ENCODE measurements at regions not wholly inside any gene's neighbourhood (a gene's known extent, or its start where the extent isn't known, plus 50 kb on each side); places are given as distances from the start of the nearest gene placed in this dataset.
"Not testable (repeated sequence)": the region's sequence is repeated elsewhere in the genome, so short reads cannot be mapped to it uniquely, and the experiment has no call there.

DNA sequence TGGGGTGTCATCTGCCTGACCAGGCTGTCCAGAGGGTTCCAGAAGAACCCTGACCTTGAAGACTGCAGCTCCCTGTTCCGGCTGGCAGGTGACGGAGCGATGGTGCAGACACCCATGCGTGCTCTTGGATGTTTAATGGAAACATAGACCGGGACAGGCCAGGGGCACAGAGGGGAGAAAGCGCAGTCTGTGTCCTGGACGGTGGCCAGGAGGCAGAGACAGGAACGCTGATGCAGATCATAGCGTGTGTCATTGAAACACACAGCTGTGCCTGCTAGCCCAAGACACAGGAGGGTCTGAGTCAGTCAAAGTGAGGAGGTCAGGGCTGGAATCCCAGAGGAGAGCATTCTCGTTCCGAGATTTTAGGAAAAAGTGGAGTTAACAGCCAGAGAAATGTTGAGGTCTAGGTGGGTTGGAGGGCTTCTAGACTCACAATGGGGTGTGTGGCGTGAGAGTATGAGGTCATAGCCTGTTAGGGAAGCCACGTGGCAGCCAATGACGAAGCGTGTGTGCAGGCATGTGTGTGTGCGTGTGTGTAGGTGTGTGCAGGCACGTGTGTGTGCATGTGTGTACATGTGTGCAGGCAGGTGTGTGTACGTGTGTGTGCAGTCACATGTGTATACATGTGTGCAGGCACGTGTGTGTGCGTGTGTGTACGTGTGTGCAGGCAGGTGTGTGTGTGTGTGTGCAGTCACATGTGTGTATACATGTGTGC, 167.0 kb downstream of the ERMARD start:
- Histone ChIP-seq H3K4me3 (no peak overlapping the region), H3K9me3 (no peaks in the 10 kb centered on the region), H3K27ac (no peak overlapping the region), H3K27me3 (no peaks in the 10 kb centered on the region), H3K4me1 (peaks cover 11% of the 10 kb centered on the region), H3K36me3 (replicated peaks in 1 of 2; ENCODE audit: insufficient read depth in 1 of 2, low read depth in 2 of 2) (no peaks in the 10 kb centered on the region)
- TF ChIP-seq, protein P1, sequence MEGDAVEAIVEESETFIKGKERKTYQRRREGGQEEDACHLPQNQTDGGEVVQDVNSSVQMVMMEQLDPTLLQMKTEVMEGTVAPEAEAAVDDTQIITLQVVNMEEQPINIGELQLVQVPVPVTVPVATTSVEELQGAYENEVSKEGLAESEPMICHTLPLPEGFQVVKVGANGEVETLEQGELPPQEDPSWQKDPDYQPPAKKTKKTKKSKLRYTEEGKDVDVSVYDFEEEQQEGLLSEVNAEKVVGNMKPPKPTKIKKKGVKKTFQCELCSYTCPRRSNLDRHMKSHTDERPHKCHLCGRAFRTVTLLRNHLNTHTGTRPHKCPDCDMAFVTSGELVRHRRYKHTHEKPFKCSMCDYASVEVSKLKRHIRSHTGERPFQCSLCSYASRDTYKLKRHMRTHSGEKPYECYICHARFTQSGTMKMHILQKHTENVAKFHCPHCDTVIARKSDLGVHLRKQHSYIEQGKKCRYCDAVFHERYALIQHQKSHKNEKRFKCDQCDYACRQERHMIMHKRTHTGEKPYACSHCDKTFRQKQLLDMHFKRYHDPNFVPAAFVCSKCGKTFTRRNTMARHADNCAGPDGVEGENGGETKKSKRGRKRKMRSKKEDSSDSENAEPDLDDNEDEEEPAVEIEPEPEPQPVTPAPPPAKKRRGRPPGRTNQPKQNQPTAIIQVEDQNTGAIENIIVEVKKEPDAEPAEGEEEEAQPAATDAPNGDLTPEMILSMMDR (IDR thresholded peaks at IDR 0.05) = no peak
- TF ChIP-seq POLR2A (IDR thresholded peaks at IDR 0.05) = no peak
- ATAC-seq (no peak), DNase-seq (no peak)
- intact Hi-C loops (cut with DNase I) = no loop called here
- WGBS, 2 donors = 73 to 74% methylated on average over 21 of the region's 21 CpGs

DNA sequence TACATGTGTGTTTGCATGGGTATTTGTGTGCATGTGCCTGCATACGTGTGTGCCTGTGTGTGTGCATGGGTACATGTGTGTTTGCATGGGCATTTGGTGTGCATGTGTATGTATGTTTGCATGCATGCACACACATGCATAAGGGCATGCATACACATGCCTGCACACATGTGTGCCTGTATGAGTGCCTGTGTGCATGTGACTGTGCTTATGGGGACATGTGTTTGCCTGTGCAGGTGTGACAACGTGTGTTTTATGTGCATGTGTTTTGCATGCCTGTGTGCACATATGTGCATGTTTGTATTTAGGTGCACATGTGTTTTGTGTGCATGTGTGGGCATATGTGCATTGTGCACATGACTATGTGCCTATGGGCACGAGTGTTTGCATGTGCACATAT, 165.7 kb downstream of the ERMARD start:
- DNase-seq = no peak
- no peak for ATAC-seq

DNA sequence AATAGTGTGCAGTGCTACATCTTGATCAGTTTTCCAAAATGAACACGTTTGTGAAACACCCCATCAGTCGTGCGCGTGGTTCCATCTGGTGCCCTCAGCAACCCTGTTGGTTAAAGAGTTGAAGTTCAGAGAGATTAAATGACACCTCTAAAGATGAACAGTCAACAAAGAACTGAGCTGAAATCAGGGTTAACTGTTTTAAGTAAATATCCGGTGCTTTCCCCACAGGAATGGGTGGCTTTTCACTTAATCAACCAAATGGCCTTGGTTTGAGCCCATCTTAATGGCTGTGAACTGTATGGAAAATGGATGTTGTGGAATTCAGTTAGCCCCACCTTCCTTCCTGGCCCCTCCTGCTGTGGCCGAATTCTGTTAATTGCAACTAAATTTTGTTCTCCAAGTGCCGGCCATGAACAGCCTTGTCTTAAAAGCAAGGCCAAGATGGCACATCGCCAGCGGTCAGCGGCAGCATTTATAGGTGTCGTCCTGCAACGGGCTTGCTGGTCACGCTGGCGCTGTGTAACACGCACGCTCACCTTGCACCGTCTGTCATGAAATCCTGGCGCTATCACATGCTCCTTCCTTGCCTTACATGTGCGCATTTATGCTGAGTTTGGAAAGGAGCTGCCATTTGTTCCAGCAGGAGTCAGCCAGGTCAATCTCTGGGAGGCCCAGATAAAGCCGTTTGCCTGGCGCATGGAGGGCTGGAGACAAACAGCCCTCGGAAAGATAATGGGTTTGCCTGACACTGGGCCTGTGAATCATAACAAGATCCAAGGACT, 164.5 kb downstream of the ERMARD start:
- intact Hi-C loops (cut with DNase I) = no loop called here
- H3K4me3 ChIP-seq = no peak overlapping the region
- H3K36me3 ChIP-seq (replicated peaks in 1 of 2; ENCODE audit: insufficient read depth in 1 of 2, low read depth in 2 of 2) = no peaks in the 10 kb centered on the region
- H3K27me3 ChIP-seq = no peaks in the 10 kb centered on the region
- no peaks in the 10 kb centered on the region for H3K9me3 ChIP-seq
- DNase-seq = no peak
- ATAC-seq = peak; percentile 24
- no peaks in the 10 kb centered on the region for H3K4me1 ChIP-seq
- 69 to 70% methylated on average over 20 to 22 of the region's 22 CpGs for WGBS, 2 donors
- H3K27ac ChIP-seq = no peak overlapping the region
- TF ChIP-seq, protein P1 (IDR thresholded peaks at IDR 0.05) = no peak
- TF ChIP-seq POLR2A (IDR thresholded peaks at IDR 0.05) = no peak

More for the DNA sequence above, 165.7 kb downstream of the ERMARD start:
- Histone ChIP-seq H3K4me3 (no peak overlapping the region), H3K36me3 (replicated peaks in 1 of 2; ENCODE audit: insufficient read depth in 1 of 2, low read depth in 2 of 2) (no peaks in the 10 kb centered on the region), H3K4me1 (peaks cover 3% of the 10 kb centered on the region), H3K27ac (no peak overlapping the region), H3K27me3 (no peaks in the 10 kb centered on the region), H3K9me3 (no peaks in the 10 kb centered on the region)
- intact Hi-C loops (cut with DNase I) = no loop called here
- 71 to 81% methylated on average over 3 of the region's 3 CpGs for WGBS, 2 donors
- no peak for TF ChIP-seq POLR2A (IDR thresholded peaks at IDR 0.05)
- TF ChIP-seq, protein P1 (IDR thresholded peaks at IDR 0.05) = no peak

DNA sequence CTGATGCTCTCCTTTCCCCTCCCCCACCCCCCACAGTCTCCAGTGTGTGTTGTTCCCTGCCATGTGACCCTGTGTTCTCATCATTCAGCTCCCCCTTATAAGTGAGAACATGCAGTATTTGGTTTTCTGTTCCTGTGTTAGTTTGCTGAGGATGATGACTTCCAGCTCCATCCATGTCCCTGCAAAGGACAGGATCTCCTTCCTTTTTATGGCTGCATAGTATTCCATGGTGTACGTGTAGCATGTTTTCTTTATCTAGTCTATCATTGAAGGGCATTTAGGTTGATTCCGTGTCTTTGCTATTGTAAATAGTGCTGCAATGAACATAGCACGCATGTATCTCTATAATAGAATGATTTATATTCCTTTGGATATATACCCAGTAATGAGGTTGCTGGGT, 162.3 kb downstream of the ERMARD start:
- intact Hi-C loops (cut with DNase I); H3K9me3 ChIP-seq; ATAC-seq; H3K4me1 ChIP-seq; H3K4me3 ChIP-seq; H3K36me3 ChIP-seq (replicated peaks in 1 of 2; ENCODE audit: insufficient read depth in 1 of 2, low read depth in 2 of 2); H3K27ac ChIP-seq; H3K27me3 ChIP-seq; DNase-seq: not testable (repeated sequence)
- WGBS, 2 donors = 93 to 94% methylated on average over 3 of the region's 3 CpGs

DNA sequence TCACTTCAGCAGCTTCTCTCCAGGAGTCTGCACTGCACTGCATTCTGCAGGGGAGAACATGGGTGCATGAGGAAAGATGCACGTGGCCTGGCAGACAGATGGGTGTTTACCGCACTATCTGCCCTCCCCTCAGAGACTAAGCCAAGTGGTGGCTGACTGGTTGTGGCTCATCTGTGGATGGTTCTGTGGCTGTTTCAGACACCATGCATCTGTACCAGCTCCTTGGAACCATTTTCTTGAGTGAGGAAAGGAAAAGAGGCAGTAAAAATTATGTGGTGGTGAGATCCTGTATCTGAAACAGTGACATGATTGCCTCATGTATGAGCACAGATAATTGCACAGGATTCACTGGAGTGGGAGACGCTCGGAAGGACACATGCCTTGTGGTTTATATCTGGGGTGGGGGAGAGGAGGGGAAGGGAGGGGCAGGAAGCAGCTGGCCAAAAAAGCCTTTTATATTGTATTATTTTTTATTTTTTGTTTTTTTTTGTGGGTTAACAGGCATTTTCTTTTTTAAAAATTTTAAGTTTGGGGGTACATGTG, 161.7 kb downstream of the ERMARD start:
- DNase-seq (no peak), ATAC-seq (no peak)
- TF ChIP-seq, protein P1 (IDR thresholded peaks at IDR 0.05) = no peak
- Histone ChIP-seq H3K9me3 (no peaks in the 10 kb centered on the region), H3K36me3 (replicated peaks in 1 of 2; ENCODE audit: insufficient read depth in 1 of 2, low read depth in 2 of 2) (no peaks in the 10 kb centered on the region), H3K27ac (no peak overlapping the region), H3K4me1 (no peaks in the 10 kb centered on the region), H3K27me3 (no peaks in the 10 kb centered on the region), H3K4me3 (no peak overlapping the region)
- WGBS, 2 donors = 63 to 76% methylated on average over 4 of the region's 4 CpGs
- intact Hi-C loops (cut with DNase I) = no loop called here

All from body of pancreas (tissue), 4 donors.